WERI-Rb-1 (cell line): ENCODE measurements at regions not wholly inside any gene's neighbourhood (a gene's known extent, or its start where the extent isn't known, plus 50 kb on each side); places are given as distances from the start of the nearest gene placed in this dataset.

ENCODE experiments used
- DNase-seq: peaks from one replicate; pipeline ENCODE4 v3.0.0-alpha.2; 2020
- H3K27ac ChIP-seq: fragments of 250-450 bp; sonication (Bioruptor Pico); 2 replicates; pipeline ENCODE4 v1.5.1; 2020; ENCODE audit warnings: mild to moderate bottlenecking, moderate library complexity
- H3K27me3 ChIP-seq: fragments of 250-450 bp; sonication (Bioruptor Pico); 2 replicates; pipeline ENCODE4 v1.5.1; 2021; ENCODE audit warnings: mild to moderate bottlenecking, low read depth, moderate library complexity; ENCODE audit not compliant: insufficient read depth, severe bottlenecking
- H3K36me3 ChIP-seq: fragments of 250-450 bp; sonication (Bioruptor Pico); 2 replicates; pipeline ENCODE4 v1.5.1; 2020; ENCODE audit warnings: mild to moderate bottlenecking, moderate library complexity
- H3K4me3 ChIP-seq: 2 replicates; pipeline ENCODE4 v1.5.1; 2011; ENCODE audit warnings: low read depth, mild to moderate bottlenecking, control low read depth, low read length
- H3K9me3 ChIP-seq: fragments of 250-450 bp; sonication (Bioruptor Pico); 2 replicates; pipeline ENCODE4 v1.5.1; 2021; ENCODE audit warnings: mild to moderate bottlenecking, moderate library complexity; ENCODE audit not compliant: severe bottlenecking
- TF ChIP-seq, protein P1 (sequence below): IDR thresholded peaks from 2 replicates; pipeline ENCODE4 v1.5.1; 2011; ENCODE audit warnings: low read depth, mild to moderate bottlenecking, control low read depth, inconsistent platforms, low read length

DNA sequence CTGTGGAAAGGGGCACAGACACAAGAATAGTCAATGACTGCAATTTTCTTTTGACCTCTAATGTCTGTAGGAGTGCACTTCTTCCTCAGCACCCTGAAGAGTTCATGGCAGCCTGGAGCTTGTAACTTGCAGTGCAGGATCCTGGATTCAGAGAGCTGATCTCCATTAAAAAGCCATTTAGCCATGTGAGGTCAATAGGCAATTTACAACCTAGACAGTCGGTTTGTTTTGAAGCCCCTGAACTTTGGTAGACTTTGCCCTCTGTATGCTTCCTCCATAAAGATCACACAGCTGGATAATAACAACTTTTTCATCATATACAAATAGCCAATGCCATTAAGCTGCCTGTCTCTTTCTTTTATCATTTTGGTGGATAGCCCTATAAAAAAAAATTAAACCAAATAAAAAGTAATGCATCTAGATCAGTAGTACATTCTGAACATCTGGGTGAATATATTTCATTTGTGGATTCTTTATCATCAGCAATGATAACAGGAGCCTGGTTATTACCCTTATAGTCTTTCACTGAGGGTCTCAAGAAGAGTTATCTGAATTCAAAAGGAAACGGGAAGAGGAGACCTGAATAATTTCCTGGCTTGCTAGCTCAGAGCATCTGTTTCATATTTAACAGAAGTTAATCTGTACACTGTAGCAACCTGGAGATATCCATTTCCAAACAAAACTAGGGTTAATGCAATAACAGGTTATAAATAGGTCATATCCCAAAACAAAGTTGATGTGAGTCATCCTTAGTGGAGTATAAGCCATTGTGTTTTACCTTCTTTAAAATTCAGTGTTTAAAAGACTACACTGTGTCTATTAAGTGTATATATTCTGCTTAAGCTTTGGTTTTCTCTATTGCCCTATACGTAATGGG lies 193.8 kb upstream of the ACTBL2 start:
- Histone ChIP-seq H3K27me3 (no peaks in the 10 kb centered on the region), H3K4me3 (no peak overlapping the region), H3K9me3 (no peaks in the 10 kb centered on the region), H3K36me3 (no peaks in the 10 kb centered on the region), H3K27ac (no peak overlapping the region)
- DNase-seq, result no peak
- TF ChIP-seq, protein P1, sequence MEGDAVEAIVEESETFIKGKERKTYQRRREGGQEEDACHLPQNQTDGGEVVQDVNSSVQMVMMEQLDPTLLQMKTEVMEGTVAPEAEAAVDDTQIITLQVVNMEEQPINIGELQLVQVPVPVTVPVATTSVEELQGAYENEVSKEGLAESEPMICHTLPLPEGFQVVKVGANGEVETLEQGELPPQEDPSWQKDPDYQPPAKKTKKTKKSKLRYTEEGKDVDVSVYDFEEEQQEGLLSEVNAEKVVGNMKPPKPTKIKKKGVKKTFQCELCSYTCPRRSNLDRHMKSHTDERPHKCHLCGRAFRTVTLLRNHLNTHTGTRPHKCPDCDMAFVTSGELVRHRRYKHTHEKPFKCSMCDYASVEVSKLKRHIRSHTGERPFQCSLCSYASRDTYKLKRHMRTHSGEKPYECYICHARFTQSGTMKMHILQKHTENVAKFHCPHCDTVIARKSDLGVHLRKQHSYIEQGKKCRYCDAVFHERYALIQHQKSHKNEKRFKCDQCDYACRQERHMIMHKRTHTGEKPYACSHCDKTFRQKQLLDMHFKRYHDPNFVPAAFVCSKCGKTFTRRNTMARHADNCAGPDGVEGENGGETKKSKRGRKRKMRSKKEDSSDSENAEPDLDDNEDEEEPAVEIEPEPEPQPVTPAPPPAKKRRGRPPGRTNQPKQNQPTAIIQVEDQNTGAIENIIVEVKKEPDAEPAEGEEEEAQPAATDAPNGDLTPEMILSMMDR, result no peak

DNA sequence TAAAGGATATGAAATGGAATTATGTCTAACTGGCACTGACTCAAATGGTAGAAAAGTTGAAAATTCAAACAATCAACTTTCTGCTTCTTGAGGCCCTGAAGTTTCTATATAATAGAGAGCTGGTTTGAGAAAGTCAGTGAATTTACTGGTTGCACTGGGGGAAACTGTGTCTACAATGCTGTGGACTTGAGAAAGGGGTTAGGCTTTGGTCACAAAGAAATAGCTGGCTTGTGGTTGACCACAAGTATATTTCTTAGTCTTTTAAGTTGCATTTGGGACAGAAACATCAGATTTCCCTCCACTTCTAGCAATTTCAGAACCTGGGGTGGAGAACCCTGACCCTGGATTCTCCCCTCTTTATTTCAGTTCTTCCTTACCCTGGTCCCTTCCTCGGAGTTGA lies 192.6 kb upstream of the ACTBL2 start:
- no peaks in the 10 kb centered on the region for H3K27me3 ChIP-seq
- H3K9me3 ChIP-seq, result no peaks in the 10 kb centered on the region
- TF ChIP-seq, protein P1, result no peak
- H3K4me3 ChIP-seq, result no peak overlapping the region
- DNase-seq, result no peak
- H3K27ac ChIP-seq, result no peak overlapping the region
- no peaks in the 10 kb centered on the region for H3K36me3 ChIP-seq

DNA sequence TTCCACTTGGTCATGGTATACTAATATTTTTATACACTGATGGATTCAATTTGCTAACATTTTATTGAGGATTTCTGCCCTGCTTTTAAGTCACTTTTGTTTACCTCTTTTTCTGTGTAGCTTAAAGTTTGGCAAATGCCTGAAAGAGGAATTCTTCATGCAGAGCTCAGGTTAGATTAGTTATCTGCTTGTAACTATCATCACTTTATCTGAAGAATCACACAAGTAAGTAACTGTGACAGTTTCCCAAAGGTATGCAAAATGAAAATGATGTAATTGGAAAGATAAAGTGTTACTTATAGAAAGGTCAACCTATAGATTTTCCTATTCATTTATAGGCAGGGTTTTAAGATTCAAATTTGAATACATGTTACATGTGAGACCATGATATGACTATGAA lies 188.8 kb upstream of the ACTBL2 start:
- TF ChIP-seq, protein P1, result no peak
- H3K9me3 ChIP-seq, result no peaks in the 10 kb centered on the region
- H3K4me3 ChIP-seq, result no peak overlapping the region
- H3K27me3 ChIP-seq, result no peaks in the 10 kb centered on the region
- H3K36me3 ChIP-seq, result no peaks in the 10 kb centered on the region
- DNase-seq, result no peak
- H3K27ac ChIP-seq, result no peak overlapping the region

DNA sequence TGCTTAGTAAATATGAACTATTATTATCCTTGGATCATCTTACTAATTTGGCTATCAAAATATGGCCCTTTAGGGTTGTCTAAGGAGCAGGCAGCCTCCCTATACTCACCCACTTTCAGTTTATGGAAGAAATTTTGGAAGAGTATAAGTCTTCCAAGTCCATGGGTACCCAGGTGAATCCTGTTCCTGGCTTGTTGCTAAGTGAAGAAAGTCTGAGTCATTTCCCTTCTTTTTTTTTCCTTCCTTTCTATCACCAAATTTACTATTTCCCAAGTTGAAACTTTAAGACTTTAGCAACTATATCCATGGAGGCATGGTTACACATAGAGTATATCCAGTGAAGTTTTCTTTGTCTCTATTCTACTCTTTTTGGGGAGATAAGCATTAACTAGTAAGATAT lies 184.0 kb upstream of the ACTBL2 start:
- no peaks in the 10 kb centered on the region for H3K27me3 ChIP-seq
- no peaks in the 10 kb centered on the region for H3K36me3 ChIP-seq
- no peak for DNase-seq
- H3K27ac ChIP-seq, result no peak overlapping the region
- H3K9me3 ChIP-seq, result no peaks in the 10 kb centered on the region
- H3K4me3 ChIP-seq, result no peak overlapping the region
- TF ChIP-seq, protein P1, result no peak

DNA sequence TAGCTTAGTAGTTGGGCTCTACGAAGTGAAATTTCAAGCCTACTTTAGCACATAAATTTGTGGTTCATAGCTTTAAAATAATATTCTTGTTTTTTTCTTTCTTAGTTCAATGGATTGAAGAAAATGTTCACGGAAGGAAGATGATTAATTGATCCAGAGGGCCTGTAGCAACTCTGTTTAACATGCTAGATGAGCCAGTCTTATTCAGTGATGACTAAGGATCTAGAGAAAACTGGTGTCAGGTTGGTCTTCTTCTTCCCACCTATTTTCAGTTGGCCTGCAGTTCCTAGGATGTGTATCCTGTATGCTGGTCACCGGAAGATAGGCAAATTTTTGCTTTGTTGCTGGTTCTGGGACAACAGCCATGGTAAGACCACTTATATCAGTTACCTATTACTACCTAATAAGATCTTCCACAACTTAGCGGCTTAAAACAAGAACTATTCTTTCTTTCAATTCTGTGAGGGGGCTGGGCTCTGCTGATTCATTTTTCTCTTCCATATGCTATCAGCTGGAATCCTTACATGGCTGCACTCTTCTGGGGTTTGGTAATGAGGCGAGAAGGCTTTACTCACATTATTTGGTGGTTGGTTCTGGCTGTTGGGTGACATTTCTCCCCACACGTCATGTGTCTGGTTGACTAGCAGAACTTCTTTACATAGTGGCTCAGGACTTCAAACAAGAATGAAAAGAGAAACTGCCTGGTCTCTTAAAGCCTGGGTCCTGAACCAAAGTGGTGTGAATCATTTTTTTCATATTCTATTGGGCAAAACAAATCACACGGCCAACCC lies 182.7 kb upstream of the ACTBL2 start:
- Histone ChIP-seq H3K27me3 (no peaks in the 10 kb centered on the region), H3K9me3 (no peaks in the 10 kb centered on the region), H3K4me3 (no peak overlapping the region), H3K27ac (no peak overlapping the region), H3K36me3 (no peaks in the 10 kb centered on the region)
- TF ChIP-seq, protein P1, result no peak
- no peak for DNase-seq
